Putamen (tissue), 1 donor: ENCODE measurements at regions not wholly inside any gene's neighbourhood (a gene's known extent, or its start where the extent isn't known, plus 50 kb on each side); places are given as distances from the start of the nearest gene placed in this dataset.
"Not testable (repeated sequence)": the region's sequence is repeated elsewhere in the genome, so short reads cannot be mapped to it uniquely, and the experiment has no call there.

Experiments used
- DNase-seq: peaks from one replicate; pipeline ENCODE4 v3.0.0-alpha.2; 2016; ENCODE audit warnings: low spot score

- no peak for DNase-seq
Measured at GRCh38 chrX:38940547-38940946, 139.3 kb downstream of the MID1IP1 start.

GRCh38 chrX:38941675-38942074, 140.4 kb downstream of the MID1IP1 start:
- DNase-seq, result peak; percentile 10

GRCh38 chrX:38943120-38943519, 141.9 kb downstream of the MID1IP1 start:
- DNase-seq, result no peak

- no peak for DNase-seq
Measured at GRCh38 chrX:38948046-38948445, 146.8 kb downstream of the MID1IP1 start.

- no peak for DNase-seq
Measured at GRCh38 chrX:38954520-38954919, 153.3 kb downstream of the MID1IP1 start.

- DNase-seq, result no peak
Measured at GRCh38 chrX:38959736-38960135, 158.5 kb downstream of the MID1IP1 start.

- DNase-seq, result no peak
Measured at GRCh38 chrX:38960137-38960536, 158.9 kb downstream of the MID1IP1 start.

- DNase-seq, result no peak
Measured at GRCh38 chrX:38961936-38962335, 160.7 kb downstream of the MID1IP1 start.

- DNase-seq, result not testable (repeated sequence)
Measured at GRCh38 chrX:38963244-38963643, 162.0 kb downstream of the MID1IP1 start.

GRCh38 chrX:38965888-38966287, 164.6 kb downstream of the MID1IP1 start:
- DNase-seq, result no peak

GRCh38 chrX:38968344-38969216, 167.3 kb downstream of the MID1IP1 start:
- DNase-seq, result peak; percentile 15

GRCh38 chrX:38970074-38970473, 168.8 kb downstream of the MID1IP1 start:
- no peak for DNase-seq

- no peak for DNase-seq
Measured at GRCh38 chrX:38970845-38971244, 169.6 kb downstream of the MID1IP1 start.

GRCh38 chrX:38973322-38973721, 172.1 kb downstream of the MID1IP1 start:
- no peak for DNase-seq

GRCh38 chrX:38974542-38974941, 173.3 kb downstream of the MID1IP1 start:
- no peak for DNase-seq

- DNase-seq, result no peak
Measured at GRCh38 chrX:38975368-38975942, 174.2 kb downstream of the MID1IP1 start.

- no peak for DNase-seq
Measured at GRCh38 chrX:38982370-38982769, 181.1 kb downstream of the MID1IP1 start.

GRCh38 chrX:38982843-38983242, 181.6 kb downstream of the MID1IP1 start:
- no peak for DNase-seq

GRCh38 chrX:38985375-38985774, 184.1 kb downstream of the MID1IP1 start:
- DNase-seq, result no peak

GRCh38 chrX:38985945-38986344, 184.7 kb downstream of the MID1IP1 start:
- no peak for DNase-seq

- DNase-seq, result no peak
Measured at GRCh38 chrX:38986586-38986985, 185.3 kb downstream of the MID1IP1 start.

- no peak for DNase-seq
Measured at GRCh38 chrX:38987198-38987651, 186.0 kb downstream of the MID1IP1 start.

- DNase-seq, result no peak
Measured at GRCh38 chrX:38988301-38988700, 187.0 kb downstream of the MID1IP1 start.
